HL-60/S4 (cell line): ENCODE measurements at regions not wholly inside any gene's neighbourhood (a gene's known extent, or its start where the extent isn't known, plus 50 kb on each side); places are given as distances from the start of the nearest gene placed in this dataset.

ENCODE experiments used
- in situ Hi-C: fragments of 300-500 bp; cut with MboI; formaldehyde crosslinking; loops from 2 replicates; pipeline ENCODE4 v1.14.3; 2022; ENCODE audit warnings: low sequenced_read_pairs

DNA sequence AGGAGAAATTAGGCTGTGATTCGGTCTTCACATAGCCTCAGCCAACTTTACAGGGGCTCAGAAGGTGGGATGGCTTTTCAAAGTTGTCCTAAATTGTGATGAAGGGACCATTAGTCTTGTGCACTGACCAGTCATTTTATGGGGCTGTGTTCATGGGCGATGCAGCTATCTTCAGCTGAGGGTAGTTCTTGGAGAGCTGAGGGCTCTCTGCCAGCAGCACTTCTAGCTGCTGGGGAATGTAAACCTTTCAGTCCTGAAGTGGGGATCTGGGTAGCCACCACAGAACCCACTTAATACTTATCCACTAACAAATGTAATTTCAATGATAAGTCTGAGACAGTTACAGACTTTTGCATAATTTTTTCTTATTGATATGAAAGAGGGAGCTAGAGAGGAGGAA lies 270.6 kb downstream of the AEBP2 start:
- in situ Hi-C loops: no loop called here

- in situ Hi-C loops: no loop called here
Measured at GRCh38 chr12:19710811-19711793, 271.8 kb downstream of the AEBP2 start.

DNA sequence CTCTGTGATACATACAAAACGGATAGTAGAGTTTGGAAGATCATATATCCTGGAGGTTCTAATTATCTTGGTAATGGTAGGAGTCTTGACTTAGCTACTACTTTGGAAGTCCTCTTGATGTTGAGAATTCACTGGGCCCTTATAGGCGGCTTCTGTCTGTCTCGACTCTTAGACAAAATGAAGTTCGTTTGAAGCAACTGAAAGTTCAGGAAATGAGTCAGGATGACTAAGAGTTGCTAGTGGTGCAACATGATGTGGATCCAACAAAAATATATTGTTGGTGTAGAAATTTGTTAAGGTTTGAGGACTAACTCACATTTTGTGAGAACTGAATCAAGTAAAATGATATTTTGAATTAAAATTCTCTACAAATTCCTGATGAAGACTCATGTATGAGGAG lies 272.7 kb downstream of the AEBP2 start:
- in situ Hi-C loops: no loop called here

DNA sequence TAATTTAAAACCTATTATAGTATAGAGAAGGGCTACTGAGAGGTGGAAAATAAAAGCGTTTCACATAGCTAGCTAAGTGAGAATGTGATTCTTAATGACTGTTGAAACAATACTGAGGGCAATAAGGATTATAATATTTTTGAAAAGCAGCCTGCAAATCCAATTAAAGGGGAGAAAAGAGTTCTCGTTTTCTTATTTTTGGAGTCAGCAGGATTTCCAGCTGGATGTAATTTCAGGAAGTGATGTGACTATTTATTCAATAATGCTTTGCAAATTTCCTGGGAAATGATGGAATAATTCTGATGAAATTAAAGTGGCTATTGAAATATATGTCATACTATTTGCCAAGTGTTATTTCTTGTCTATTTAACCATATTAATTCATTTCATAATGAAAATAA lies 279.1 kb downstream of the AEBP2 start:
- in situ Hi-C loops: no loop called here

- in situ Hi-C loops: no loop called here
Measured at GRCh38 chr12:19719672-19720071, 280.4 kb downstream of the AEBP2 start.

GRCh38 chr12:19726122-19726521 lies 286.8 kb downstream of the AEBP2 start:
- in situ Hi-C loops: no loop called here

DNA sequence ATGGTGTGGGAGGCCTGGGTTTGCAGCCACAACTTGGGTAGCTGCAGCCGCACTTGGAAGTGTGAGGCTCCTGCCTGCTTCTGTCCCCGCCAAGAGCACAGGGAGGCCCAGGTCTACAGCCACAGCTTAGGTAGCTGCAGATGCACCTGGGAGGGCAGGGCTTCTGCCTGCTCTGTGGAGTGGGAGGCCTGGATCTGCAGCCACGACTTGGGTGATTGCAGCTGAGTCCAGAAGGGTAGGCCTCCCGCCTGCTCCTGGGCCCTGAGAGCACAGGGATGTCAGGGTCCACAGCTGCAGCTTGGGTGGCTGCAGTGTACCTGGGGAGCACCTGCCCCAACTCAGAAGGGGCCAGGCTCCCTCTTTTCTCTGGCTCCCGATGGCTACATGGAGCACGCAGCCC lies 287.3 kb downstream of the AEBP2 start:
- in situ Hi-C loops: no loop called here

DNA sequence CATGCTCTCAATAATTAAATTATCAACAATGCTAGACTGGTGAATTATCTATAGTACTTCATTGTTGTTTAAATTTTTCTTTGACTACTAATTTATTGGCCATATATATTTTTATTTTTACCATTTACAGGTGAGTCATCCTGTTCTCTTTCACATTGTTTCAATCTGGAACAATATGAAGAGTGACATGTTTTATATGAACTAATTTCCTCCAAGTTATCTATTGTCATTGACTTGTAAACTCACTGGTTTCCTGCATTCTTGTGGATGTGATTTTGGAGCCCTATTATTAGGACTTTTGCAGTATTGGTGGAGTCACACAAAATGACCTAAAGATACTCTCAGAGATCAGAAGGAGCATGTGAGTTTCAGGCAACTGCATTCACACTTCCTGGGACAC lies 297.7 kb downstream of the AEBP2 start:
- in situ Hi-C loops: no loop called here

DNA sequence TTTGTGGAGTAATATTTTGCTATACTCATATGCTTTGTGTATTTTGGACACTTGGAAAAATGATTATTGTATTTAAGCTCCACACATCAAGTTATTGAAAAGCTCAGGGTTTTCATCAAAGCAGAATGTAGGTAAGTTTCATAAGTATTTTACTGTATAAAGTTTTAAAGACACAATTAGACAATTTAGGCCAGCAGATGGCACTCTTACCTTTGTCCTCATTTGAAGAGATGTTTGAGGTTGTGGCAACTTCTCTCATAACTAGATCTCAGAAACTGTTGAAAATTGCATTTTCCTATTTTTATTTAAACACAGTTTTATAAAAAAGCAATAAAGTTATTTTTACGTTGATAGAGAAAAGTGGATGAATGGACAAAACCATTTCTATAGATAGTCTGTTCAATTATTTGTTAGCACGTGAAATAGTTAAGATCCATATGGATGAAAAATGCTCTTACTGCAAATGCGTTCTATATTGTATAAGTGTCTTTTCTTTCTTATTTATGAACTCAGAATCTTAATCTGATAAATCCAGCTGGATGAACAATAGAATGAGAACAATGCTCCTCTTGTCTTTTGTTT lies 300.0 kb downstream of the AEBP2 start:
- in situ Hi-C loops: no loop called here

DNA sequence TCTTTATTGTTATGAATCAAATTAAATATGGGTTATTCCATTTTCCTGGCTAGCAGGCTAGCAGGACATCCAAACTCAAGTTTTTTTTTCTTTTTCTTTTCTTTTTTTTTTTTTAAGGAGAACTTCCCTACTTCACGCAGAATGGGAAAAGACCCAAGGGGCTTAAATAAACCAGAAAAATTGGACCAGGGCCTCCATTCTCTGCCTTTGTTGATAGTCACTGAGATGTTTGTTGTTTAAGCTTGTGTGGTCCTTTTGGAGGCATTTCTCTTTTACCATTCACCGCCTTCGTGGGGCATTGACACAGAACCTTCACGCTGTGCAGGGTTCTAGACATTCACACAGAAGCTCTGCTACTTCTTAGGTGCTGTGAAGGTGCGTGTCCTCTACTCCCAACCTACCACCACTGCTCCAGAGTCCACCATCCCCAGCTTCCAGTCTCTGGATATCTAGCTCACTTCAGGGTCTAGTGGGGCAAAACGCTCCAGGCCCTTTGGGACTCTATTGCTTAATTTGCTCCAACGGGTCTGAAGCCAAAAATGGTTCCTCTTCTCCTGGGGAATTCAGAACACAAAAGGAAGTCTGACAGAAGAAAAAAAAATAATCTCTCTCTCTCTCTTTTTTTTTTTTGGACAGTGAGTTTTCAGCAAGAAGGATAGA lies 301.3 kb downstream of the AEBP2 start:
- in situ Hi-C loops: no loop called here

DNA sequence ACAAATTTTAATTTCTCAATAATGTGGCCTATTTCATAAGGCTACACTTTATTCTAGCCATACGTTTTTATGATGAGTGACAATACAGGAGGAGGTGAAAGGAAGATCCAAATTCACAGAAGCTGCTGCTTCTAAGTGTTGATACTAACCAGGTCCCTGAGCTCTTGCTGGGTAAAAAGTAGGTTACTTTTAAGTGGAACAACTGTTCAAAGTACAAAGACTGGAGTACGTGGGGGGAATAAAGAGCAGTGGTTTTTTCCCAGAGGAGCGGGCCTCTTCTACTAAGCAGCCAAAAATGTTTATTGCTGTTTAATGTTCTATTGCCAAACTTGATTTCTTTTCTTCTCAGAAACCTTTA lies 301.8 kb downstream of the AEBP2 start:
- in situ Hi-C loops: no loop called here

DNA sequence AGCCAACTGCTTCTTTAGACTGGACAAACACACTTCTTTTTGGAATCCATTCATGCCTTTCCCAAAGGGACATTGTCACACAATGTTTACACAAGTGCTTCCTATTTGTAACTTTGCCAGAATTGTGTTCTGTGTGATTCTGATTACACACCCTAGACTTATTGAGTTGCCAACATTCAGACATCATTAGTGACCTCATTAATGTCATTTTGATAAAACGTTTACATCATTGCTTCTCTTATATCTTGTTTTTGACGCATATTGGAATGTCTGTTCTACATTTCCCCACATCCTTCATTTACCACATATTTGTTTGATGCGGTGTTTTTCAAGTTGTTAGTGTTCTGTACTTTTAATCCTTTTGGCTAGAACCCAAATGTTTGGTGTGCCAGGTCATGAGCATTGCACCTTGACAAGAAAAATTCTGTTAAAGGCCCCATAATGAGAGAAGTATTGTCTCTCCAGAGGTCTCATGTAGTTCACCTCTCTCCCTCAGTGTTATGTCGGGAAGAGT lies 305.5 kb downstream of the AEBP2 start:
- in situ Hi-C loops: no loop called here

DNA sequence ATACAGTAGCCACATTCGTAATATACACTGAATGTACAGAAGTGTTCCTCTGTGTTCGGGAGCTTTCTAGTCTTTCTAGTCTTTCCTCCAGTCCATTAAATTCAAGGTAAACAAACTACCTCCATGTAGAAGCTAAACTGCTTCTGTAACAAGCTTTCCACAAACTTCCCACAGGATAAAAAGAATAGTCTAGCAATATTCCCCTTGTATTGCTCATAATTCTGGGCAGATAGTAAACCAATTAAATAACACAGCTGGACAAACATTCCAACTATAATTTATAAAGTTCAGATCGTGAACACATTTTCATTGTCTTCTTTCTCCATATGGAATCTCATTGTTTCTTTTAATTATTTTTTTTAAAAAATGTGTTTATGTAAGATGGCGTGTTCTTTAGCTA lies 307.2 kb downstream of the AEBP2 start:
- in situ Hi-C loops: no loop called here

GRCh38 chr12:19749906-19750574 lies 310.7 kb downstream of the AEBP2 start:
- in situ Hi-C loops: loop anchor here (25.0 kb wide), 1 partner anchor 862 kb away; no protein-coding TSS in a partner anchor

- in situ Hi-C loops: loop anchor here (25.0 kb wide), 1 partner anchor 861 kb away; no protein-coding TSS in a partner anchor
Measured at GRCh38 chr12:19751078-19751477, 311.8 kb downstream of the AEBP2 start.

- in situ Hi-C loops: loop anchor here (25.0 kb wide), 1 partner anchor 860 kb away; no protein-coding TSS in a partner anchor
Measured at GRCh38 chr12:19752712-19753111, 313.4 kb downstream of the AEBP2 start.

DNA sequence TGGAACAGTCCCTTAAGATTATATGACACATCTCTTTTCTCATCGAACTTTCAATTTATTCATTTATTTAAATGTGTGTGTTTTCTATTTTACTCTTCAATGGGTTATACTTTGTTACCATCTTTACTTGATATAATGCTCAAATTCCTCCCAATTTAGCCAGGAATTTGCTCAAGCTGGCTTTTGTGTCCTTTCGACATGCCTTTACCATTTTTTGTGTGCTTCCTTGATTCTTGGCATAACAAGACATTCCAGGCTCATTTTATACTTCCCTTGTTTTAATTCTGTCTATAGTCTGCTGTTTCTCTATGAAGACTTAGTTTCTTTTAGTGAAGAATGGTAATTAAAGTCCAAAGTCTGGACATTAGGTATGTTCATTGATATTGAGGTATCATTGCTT lies 315.8 kb downstream of the AEBP2 start:
- in situ Hi-C loops: loop anchor here (25.0 kb wide), 1 partner anchor 857 kb away; no protein-coding TSS in a partner anchor

- in situ Hi-C loops: loop anchor here (25.0 kb wide), 1 partner anchor 855 kb away; no protein-coding TSS in a partner anchor
Measured at GRCh38 chr12:19757317-19757877, 318.1 kb downstream of the AEBP2 start.

DNA sequence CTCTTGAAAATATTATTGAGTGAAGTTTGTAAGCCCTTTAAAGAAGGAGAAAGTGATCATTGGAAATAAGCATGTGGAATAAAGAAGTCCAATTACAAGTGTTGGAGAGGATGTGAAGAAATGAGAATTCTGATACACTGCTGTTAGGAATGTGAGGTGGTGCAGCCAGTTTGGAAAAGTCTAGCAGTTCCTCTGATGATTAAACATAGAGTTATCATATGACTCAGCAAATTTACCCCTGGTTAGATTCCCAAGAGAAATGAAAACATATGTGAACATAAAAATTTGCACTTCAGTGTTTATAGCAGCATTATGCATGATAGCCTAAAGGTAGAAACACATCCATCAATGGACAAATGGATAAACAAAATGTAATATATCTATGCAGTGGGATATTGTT lies 319.9 kb downstream of the AEBP2 start:
- in situ Hi-C loops: loop anchor here (25.0 kb wide), 1 partner anchor 853 kb away; no protein-coding TSS in a partner anchor

DNA sequence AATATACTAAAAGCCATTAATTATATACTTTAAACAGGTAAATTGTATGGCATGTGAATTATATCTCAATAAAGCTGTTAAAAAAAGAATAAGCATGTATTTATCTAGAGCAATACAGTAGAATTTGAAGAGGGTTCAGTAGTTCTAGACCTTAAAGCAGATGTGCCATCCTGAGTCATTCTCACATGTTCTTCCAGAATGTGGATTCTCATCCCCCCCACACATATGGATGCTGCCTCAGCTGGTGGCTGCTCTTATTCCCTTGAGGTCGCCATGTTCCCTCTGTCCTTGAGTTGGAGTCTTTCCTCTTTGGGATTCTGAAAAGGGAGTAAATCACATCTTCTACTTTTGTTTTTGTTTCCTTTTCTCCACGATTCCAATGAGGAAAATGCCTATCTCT lies 321.3 kb downstream of the AEBP2 start:
- in situ Hi-C loops: loop anchor here (25.0 kb wide), 1 partner anchor 852 kb away; no protein-coding TSS in a partner anchor
